GM23338 (cell line): ENCODE measurements at regions not wholly inside any gene's neighbourhood (a gene's known extent, or its start where the extent isn't known, plus 50 kb on each side); places are given as distances from the start of the nearest gene placed in this dataset.

Experiments
- CREB1 ChIP-seq: fragments of 250-450 bp; sonication (Bioruptor Pico); IDR thresholded peaks from 2 replicates; pipeline ENCODE4 v1.5.0; 2020; ENCODE audit warnings: low read depth, mild to moderate bottlenecking, moderate library complexity
- EZH2 ChIP-seq: fragments of 200-600 bp; sonication (generic); IDR thresholded peaks from one replicate; pipeline ENCODE4 v1.8.0; 2017; ENCODE audit warnings: antibody characterized with exemption, mild to moderate bottlenecking, low read depth; ENCODE audit not compliant: unreplicated experiment
- JUNB ChIP-seq: IDR thresholded peaks from one replicate; pipeline ENCODE4 v1.6.1; 2016; ENCODE audit warnings: antibody characterized with exemption; ENCODE audit not compliant: unreplicated experiment
- NANOG ChIP-seq: IDR thresholded peaks from 2 replicates; pipeline ENCODE4 v1.6.1; 2016; ENCODE audit warnings: antibody characterized with exemption, borderline replicate concordance
- REST ChIP-seq: IDR thresholded peaks from one replicate; pipeline ENCODE4 v1.6.1; 2018; ENCODE audit warnings: antibody characterized with exemption; ENCODE audit not compliant: unreplicated experiment
- STAT1 ChIP-seq: IDR thresholded peaks from one replicate; pipeline ENCODE4 v1.6.1; 2016; ENCODE audit warnings: antibody characterized with exemption; ENCODE audit not compliant: unreplicated experiment
- TF ChIP-seq, protein P1 (sequence below): fragments of 250-450 bp; sonication (Bioruptor Pico); IDR thresholded peaks from 2 replicates; pipeline ENCODE4 v1.5.0; 2020; ENCODE audit warnings: mild to moderate bottlenecking, moderate library complexity
- TF ChIP-seq, protein P2 (sequence below), 2 experiments: fragments of 200-600 bp in 1 of 2; sonication (generic) in 1 of 2; conservative IDR thresholded peaks; 2 replicates each; pipeline versions ENCODE4 v1.5.1 to v1.6.1; 2016 to 2017; ENCODE audit warnings: antibody characterized with exemption in 2 of 2, low read depth in 2 of 2, mild to moderate bottlenecking in 2 of 2, moderate library complexity in 1 of 2

- TF ChIP-seq, protein P1, sequence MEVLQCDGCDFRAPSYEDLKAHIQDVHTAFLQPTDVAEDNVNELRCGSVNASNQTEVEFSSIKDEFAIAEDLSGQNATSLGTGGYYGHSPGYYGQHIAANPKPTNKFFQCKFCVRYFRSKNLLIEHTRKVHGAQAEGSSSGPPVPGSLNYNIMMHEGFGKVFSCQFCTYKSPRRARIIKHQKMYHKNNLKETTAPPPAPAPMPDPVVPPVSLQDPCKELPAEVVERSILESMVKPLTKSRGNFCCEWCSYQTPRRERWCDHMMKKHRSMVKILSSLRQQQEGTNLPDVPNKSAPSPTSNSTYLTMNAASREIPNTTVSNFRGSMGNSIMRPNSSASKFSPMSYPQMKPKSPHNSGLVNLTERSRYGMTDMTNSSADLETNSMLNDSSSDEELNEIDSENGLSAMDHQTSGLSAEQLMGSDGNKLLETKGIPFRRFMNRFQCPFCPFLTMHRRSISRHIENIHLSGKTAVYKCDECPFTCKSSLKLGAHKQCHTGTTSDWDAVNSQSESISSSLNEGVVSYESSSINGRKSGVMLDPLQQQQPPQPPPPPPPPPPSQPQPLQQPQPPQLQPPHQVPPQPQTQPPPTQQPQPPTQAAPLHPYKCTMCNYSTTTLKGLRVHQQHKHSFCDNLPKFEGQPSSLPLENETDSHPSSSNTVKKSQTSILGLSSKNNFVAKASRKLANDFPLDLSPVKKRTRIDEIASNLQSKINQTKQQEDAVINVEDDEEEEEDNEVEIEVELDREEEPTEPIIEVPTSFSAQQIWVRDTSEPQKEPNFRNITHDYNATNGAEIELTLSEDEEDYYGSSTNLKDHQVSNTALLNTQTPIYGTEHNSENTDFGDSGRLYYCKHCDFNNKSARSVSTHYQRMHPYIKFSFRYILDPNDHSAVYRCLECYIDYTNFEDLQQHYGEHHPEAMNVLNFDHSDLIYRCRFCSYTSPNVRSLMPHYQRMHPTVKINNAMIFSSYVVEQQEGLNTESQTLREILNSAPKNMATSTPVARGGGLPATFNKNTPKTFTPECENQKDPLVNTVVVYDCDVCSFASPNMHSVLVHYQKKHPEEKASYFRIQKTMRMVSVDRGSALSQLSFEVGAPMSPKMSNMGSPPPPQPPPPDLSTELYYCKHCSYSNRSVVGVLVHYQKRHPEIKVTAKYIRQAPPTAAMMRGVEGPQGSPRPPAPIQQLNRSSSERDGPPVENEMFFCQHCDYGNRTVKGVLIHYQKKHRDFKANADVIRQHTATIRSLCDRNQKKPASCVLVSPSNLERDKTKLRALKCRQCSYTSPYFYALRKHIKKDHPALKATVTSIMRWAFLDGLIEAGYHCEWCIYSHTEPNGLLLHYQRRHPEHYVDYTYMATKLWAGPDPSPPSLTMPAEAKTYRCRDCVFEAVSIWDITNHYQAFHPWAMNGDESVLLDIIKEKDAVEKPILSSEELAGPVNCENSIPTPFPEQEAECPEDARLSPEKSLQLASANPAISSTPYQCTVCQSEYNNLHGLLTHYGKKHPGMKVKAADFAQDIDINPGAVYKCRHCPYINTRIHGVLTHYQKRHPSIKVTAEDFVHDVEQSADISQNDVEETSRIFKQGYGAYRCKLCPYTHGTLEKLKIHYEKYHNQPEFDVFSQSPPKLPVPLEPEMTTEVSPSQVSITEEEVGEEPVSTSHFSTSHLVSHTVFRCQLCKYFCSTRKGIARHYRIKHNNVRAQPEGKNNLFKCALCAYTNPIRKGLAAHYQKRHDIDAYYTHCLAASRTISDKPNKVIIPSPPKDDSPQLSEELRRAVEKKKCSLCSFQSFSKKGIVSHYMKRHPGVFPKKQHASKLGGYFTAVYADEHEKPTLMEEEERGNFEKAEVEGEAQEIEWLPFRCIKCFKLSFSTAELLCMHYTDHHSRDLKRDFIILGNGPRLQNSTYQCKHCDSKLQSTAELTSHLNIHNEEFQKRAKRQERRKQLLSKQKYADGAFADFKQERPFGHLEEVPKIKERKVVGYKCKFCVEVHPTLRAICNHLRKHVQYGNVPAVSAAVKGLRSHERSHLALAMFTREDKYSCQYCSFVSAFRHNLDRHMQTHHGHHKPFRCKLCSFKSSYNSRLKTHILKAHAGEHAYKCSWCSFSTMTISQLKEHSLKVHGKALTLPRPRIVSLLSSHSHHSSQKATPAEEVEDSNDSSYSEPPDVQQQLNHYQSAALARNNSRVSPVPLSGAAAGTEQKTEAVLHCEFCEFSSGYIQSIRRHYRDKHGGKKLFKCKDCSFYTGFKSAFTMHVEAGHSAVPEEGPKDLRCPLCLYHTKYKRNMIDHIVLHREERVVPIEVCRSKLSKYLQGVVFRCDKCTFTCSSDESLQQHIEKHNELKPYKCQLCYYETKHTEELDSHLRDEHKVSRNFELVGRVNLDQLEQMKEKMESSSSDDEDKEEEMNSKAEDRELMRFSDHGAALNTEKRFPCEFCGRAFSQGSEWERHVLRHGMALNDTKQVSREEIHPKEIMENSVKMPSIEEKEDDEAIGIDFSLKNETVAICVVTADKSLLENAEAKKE (CRISPR knock-in tag), result no peak
- TF ChIP-seq REST, result no peak
- no peak for TF ChIP-seq EZH2
- TF ChIP-seq, protein P2, sequence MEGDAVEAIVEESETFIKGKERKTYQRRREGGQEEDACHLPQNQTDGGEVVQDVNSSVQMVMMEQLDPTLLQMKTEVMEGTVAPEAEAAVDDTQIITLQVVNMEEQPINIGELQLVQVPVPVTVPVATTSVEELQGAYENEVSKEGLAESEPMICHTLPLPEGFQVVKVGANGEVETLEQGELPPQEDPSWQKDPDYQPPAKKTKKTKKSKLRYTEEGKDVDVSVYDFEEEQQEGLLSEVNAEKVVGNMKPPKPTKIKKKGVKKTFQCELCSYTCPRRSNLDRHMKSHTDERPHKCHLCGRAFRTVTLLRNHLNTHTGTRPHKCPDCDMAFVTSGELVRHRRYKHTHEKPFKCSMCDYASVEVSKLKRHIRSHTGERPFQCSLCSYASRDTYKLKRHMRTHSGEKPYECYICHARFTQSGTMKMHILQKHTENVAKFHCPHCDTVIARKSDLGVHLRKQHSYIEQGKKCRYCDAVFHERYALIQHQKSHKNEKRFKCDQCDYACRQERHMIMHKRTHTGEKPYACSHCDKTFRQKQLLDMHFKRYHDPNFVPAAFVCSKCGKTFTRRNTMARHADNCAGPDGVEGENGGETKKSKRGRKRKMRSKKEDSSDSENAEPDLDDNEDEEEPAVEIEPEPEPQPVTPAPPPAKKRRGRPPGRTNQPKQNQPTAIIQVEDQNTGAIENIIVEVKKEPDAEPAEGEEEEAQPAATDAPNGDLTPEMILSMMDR (conservative IDR thresholded peaks at IDR 0.05; ENCODE audit: low read depth in 2 of 2), result no peak
- TF ChIP-seq JUNB, result no peak
- TF ChIP-seq NANOG, result no peak
- TF ChIP-seq STAT1, result no peak
- no peak for TF ChIP-seq CREB1 (CRISPR knock-in tag)
Measured at GRCh38 chr5:61942462-61943049, 363.4 kb upstream of the KIF2A start (continued).
